SK-N-SH treated with all-trans-retinoic acid at 6 μM for 48 hours (cell line): ENCODE measurements at regions not wholly inside any gene's neighbourhood (a gene's known extent, or its start where the extent isn't known, plus 50 kb on each side); places are given as distances from the start of the nearest gene placed in this dataset.

ENCODE experiments used
- BACH2 ChIP-seq: fragments of 250-450 bp; sonication (Bioruptor Pico); IDR thresholded peaks from 2 replicates; pipeline ENCODE4 v1.9.0; 2021; ENCODE audit warnings: mild to moderate bottlenecking, borderline replicate concordance
- GLIS3 ChIP-seq: fragments of 250-450 bp; sonication (Bioruptor Pico); IDR thresholded peaks from 2 replicates; pipeline ENCODE4 v1.5.0; 2020; ENCODE audit warnings: mild to moderate bottlenecking, moderate library complexity
- ISL1 ChIP-seq: fragments of 250-450 bp; sonication (Bioruptor Pico); IDR thresholded peaks from 2 replicates; pipeline ENCODE4 v2.1.2; 2022; ENCODE audit warnings: mild to moderate bottlenecking, moderate library complexity
- PATZ1 ChIP-seq: fragments of 250-450 bp; sonication (Bioruptor Pico); IDR thresholded peaks from 2 replicates; pipeline ENCODE4 v1.8.0; 2020; ENCODE audit warnings: mild to moderate bottlenecking, moderate library complexity, borderline replicate concordance
- POU6F1 ChIP-seq: fragments of 250-450 bp; sonication (Bioruptor Pico); IDR thresholded peaks from 2 replicates; pipeline ENCODE4 v1.8.0; 2021; ENCODE audit warnings: low read depth, mild to moderate bottlenecking, moderate library complexity, borderline replicate concordance
- RARB ChIP-seq: fragments of 250-450 bp; sonication (Bioruptor Pico); IDR thresholded peaks from 2 replicates; pipeline ENCODE4 v1.8.0; 2021; ENCODE audit warnings: mild to moderate bottlenecking, moderate library complexity
- SNAI2 ChIP-seq: fragments of 250-450 bp; sonication (Bioruptor Pico); IDR thresholded peaks from 2 replicates; pipeline ENCODE4 v1.5.0; 2020; ENCODE audit warnings: mild to moderate bottlenecking, moderate library complexity
- TOX ChIP-seq: fragments of 250-450 bp; sonication (Bioruptor Pico); IDR thresholded peaks from 2 replicates; pipeline ENCODE4 v1.8.0; 2021; ENCODE audit warnings: mild to moderate bottlenecking, moderate library complexity, borderline replicate concordance
- TSHZ2 ChIP-seq: fragments of 250-450 bp; sonication (Bioruptor Pico); IDR thresholded peaks from 2 replicates; pipeline ENCODE4 v1.5.0; 2020; ENCODE audit warnings: mild to moderate bottlenecking, moderate library complexity
- ZC3H10 ChIP-seq: fragments of 250-450 bp; sonication (Bioruptor Pico); IDR thresholded peaks from 2 replicates; pipeline ENCODE4 v1.5.1; 2021; ENCODE audit warnings: mild to moderate bottlenecking, moderate library complexity
- ZFP30 ChIP-seq: fragments of 450-650 bp; formaldehyde crosslinking; IDR thresholded peaks from 2 replicates; pipeline ENCODE4 v1.5.0; 2022; ENCODE audit warnings: mild to moderate bottlenecking, moderate library complexity
- ZNF8 ChIP-seq: fragments of 450-650 bp; formaldehyde crosslinking; IDR thresholded peaks from 2 replicates; pipeline ENCODE4 v1.5.0; 2020; ENCODE audit warnings: mild to moderate bottlenecking, moderate library complexity

GRCh38 chr2:163852616-163853015 is 116.8 kb upstream of the FIGN start:
- TF ChIP-seq RARB, result no peak
- no peak for TF ChIP-seq POU6F1 (CRISPR knock-in tag)
- TF ChIP-seq TOX (CRISPR knock-in tag), result no peak
- TF ChIP-seq TSHZ2 (CRISPR knock-in tag), result no peak
- TF ChIP-seq ZFP30, result no peak
- TF ChIP-seq ISL1 (CRISPR knock-in tag), result no peak
- no peak for TF ChIP-seq ZC3H10
- TF ChIP-seq SNAI2 (CRISPR knock-in tag), result no peak
- TF ChIP-seq BACH2 (CRISPR knock-in tag), result no peak
- TF ChIP-seq GLIS3 (CRISPR knock-in tag), result no peak
- no peak for TF ChIP-seq ZNF8 (CRISPR knock-in tag)
- TF ChIP-seq PATZ1 (CRISPR knock-in tag), result no peak
